GM19452 (cell line): ENCODE measurements at regions not wholly inside any gene's neighbourhood (a gene's known extent, or its start where the extent isn't known, plus 50 kb on each side); places are given as distances from the start of the nearest gene placed in this dataset.

Experiments
- ATAC-seq: cut with Tn5 transposase; IDR thresholded peaks from one replicate; pipeline ENCODE4 v1.9.1; 2021; ENCODE audit not compliant: unreplicated experiment

DNA sequence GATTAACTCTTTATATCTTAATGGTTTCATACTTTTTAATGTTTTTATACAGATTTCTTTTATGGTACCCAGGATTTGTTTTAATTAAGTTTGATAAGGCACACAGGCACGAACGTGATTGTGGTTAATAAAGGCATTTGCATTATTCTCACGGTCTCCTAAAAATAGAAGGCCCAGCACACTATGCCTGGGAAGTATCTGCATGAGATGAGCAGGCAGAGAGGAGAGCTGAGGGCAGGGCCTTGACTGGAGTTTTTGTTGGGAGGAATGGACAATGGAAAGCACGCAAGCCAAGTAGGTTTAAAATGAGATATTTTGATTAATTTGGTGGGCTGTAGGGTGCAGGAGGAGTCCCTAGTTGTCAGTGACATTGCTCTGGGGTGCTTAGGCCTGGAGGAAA is 1714.3 kb upstream of the PCDH7 start:
- ATAC-seq, result no peak

DNA sequence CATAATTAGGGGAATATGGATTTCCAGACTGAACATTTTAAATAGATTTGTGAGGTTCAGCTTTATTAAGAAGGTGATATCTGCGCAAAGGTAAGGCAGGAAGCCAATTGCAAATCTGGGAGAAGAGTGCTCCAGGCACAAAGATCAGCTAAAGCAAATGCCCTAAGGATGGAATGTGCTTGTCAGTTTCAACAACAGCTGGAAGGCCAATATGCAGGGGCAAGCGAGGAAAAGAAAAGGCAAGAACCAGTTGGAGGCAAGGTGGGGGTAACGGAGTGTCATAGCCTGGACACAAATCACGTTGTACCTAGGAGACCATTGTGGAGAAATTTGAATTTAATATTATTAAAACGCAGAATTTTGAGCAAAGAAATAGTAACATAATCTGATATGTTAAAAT is 1710.3 kb upstream of the PCDH7 start:
- ATAC-seq, result no peak

GRCh38 chr4:29013341-29013740 is 1706.8 kb upstream of the PCDH7 start:
- no peak for ATAC-seq

GRCh38 chr4:29014555-29014954 is 1705.6 kb upstream of the PCDH7 start:
- ATAC-seq, result no peak

DNA sequence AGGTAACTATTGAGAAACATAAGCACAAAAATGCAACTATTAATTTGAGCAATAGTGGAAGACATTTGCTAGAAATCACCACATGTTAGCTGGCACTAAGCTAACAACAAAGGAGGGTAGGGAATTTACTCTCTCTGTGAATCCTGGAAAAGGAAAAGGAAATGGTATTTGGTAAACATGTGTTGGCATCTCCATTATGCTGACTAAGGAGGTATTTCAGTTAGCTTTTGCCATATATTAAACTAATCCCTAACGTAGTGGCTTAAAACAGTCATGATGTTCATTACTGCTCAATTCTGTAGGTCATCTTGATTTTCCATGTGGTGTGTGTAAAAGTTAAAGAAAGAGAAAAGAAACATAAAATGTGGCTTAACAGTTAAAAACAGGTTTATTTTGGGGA is 1686.5 kb upstream of the PCDH7 start:
- no peak for ATAC-seq

GRCh38 chr4:29037501-29037900 is 1682.7 kb upstream of the PCDH7 start:
- ATAC-seq, result no peak

GRCh38 chr4:29043411-29043810 is 1676.8 kb upstream of the PCDH7 start:
- no peak for ATAC-seq

DNA sequence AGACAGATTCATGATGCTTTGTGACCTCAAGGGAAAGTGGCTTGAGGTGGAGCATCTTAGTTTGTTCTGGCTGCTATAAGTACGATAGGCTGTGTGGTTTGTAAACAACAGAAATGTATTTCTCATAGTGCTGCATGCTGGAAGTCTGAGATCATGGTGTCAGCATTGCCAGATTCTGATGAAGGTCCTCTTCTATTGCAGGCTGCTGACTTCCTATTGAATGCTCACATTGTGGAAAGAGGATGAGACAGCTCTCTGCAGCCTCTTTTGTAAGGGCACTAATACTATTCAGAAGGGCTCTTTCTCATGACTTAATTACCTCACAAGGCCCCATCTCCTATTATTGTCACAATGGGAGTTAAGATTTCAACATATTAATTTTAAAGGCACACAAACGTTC is 1674.0 kb upstream of the PCDH7 start:
- no peak for ATAC-seq

DNA sequence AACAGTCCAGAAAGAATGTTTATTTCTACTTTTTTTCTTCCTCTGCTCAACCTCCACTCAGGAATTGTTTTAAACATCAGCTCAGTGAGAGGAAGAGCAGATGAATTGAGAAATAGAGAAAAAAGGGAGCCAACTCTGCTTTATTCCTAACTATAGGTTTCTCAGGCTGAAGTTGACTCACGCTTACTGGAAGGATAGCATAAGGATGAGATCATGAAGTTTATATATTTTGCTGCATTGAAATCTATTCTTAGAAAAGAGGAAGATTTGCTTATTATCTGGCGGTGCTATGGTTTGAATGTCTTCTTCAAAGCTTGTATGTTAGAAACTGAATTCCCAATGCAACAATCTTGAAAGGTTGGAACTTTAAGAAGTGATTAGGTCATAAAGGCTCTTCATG is 1673.4 kb upstream of the PCDH7 start:
- no peak for ATAC-seq

DNA sequence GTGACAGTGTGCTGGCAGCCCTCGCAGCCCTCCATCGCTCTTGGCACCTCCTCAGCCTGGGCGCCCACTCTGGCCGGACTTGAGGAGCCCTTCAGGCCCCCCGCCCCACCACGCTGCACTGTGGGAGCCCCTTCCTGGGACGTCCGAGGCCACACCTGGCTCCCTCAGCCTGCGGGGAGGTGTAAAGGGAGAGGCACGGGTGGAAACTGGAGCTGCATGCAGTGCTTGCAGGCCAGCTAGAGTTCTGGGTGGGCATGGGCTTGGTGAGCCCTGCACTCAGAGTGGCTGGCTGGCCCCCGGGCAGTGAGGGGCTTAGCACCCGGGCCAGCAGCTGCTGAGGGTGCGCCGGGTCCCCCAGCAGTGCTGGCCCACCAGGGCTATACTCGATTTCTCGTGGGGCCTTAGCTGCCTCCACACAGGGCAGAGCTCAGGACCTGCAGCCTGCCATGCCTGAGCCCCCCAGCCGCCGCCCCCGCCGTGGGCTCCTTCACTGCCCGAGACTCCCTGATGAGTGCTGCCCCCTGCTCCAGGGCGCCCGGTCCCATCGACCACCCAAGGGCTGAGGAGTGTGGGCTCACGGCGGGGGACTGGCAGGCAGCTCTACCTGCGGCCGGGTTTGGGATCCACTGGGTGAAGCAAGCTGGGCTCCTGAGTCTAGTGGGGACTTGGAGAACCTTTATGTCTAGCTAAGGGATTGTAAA is 1672.7 kb upstream of the PCDH7 start:
- no peak for ATAC-seq

GRCh38 chr4:29051381-29051965 is 1668.7 kb upstream of the PCDH7 start:
- no peak for ATAC-seq

GRCh38 chr4:29052266-29052665 is 1667.9 kb upstream of the PCDH7 start:
- ATAC-seq, result no peak

DNA sequence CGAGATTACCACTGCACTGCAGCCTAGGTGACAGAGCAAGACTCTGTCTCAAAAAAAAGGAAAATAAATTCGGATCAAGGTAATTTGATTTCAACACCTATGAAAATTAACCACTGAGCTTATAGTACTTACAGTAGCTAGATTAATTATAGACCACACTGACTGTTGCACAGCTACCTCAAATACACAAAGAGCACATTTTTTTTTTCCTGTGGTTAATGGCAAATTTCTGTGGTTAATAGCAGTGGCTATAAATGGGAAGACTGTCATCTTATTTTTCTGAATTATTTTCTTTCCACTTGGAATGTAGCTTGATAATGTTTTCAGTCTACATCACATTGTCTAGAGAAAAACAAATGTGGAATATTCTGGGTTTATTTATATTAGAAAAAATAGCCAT is 1661.6 kb upstream of the PCDH7 start:
- ATAC-seq, result no peak

- no peak for ATAC-seq
These were observed 1653.3 kb upstream of the PCDH7 start for GRCh38 chr4:29066861-29067260.

DNA sequence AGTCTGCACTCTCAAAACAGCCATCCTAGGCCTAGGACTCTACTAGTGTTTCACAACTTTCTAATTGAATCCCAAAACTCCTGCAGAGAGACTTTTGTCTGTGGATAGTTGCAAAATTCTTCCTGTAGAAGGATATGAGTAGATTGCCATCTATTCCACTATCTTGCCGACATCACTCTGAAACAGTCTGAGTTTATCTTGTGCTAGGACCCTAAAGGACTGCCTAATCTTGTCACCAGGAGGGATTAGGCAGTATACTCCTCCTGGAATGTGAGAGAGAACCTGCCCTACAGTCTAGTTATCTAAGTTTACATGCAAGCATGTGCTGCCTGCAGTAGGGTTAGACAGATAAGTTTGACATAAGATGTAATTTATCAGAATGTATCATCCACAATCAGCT is 1646.6 kb upstream of the PCDH7 start:
- ATAC-seq, result no peak

- no peak for ATAC-seq
These were observed 1644.8 kb upstream of the PCDH7 start for GRCh38 chr4:29075366-29075765.

DNA sequence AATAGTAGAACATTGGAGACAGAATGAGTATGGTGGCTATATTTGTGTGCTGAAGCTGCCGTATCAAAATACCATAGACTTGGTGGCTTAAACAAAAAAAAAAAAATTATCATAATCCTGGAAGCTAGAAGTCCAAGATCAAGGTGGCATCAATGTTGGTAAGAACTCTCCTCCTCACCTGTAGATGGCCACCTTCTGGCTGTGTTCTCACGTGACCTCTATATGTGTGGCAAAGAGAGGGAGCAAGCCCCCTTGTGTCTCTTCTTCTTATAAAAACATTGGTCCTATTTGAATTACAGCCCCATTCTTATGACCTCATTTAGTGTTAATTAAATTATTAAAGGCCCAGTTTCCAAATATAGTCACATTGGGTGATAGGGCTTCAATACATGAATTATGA is 1640.9 kb upstream of the PCDH7 start:
- no peak for ATAC-seq

DNA sequence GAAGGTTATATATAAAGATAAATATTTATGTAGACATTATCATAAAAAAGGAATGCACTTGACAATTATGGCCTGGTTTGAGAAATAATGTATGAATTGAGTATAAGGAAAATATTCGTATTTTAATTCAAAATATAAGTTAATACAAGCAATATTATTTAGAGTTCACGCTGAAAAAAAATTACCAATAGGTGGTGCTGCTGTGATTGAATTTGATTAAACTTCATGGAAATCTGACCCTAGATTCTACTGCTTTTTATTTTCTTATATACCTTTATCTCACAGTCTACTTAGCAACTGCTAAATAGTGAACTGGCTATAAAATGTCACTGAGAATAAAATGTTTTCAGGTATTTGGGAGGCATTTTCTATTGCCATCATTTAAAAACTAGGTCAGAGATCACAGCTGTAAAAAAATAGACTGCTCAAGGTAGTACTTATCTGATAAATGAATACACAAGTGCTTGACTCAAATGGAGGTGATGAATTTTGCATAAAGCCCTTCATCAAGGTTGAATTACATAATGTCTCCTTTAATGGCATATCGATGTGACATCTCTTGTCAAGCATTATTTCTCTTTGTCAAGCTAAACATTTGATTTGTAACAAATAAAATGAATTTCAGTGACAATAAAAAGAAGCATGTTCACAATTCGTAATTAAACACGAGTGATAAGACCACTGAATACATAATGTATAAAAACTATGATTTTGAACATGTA is 1638.8 kb upstream of the PCDH7 start:
- no peak for ATAC-seq

- ATAC-seq, result no peak
These were observed 1637.5 kb upstream of the PCDH7 start for GRCh38 chr4:29082684-29083083.

GRCh38 chr4:29085748-29086147 is 1634.4 kb upstream of the PCDH7 start:
- no peak for ATAC-seq

GRCh38 chr4:29104694-29105093 is 1615.5 kb upstream of the PCDH7 start:
- ATAC-seq, result no peak

DNA sequence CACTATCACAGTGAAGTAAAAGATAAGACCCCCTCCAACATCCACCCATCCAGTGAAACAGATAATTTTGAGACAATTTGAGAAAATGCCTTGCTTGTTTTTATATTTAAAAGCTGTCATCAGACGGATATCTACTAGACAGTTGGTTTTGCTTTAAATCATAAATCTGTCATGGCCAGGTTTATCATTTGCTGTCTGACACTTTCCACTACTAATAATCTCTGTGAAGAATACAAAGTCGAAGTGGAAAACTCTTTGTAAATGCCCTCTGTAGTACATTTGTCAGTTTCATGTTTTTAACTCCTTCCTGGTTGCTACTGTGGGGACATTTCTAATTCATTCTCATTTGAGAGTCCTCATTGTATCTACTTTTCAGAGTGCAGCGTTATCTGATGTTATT is 1606.2 kb upstream of the PCDH7 start:
- no peak for ATAC-seq
